Mesothelial cell of epicardium (in vitro differentiated cells): ENCODE measurements at regions not wholly inside any gene's neighbourhood (a gene's known extent, or its start where the extent isn't known, plus 50 kb on each side); places are given as distances from the start of the nearest gene placed in this dataset.

ENCODE experiments used
- DNase-seq, 2 experiments: peaks; one replicate each; pipeline ENCODE4 v3.0.0; 2021; ENCODE audit warnings: low spot score in 2 of 2; ENCODE audit not compliant: unreplicated experiment in 2 of 2
- H3K27ac Mint-ChIP-seq: 2 replicates; pipeline ENCODE4 v1.8.0; 2021; ENCODE audit warnings: mixed read lengths
- H3K27me3 Mint-ChIP-seq: 2 replicates; pipeline ENCODE4 v1.8.0; 2021; ENCODE audit warnings: low read depth, mixed read lengths
- H3K36me3 Mint-ChIP-seq: 2 replicates; pipeline ENCODE4 v1.8.0; 2021; ENCODE audit warnings: mixed read lengths
- H3K4me1 Mint-ChIP-seq: 2 replicates; pipeline ENCODE4 v1.8.0; 2021; ENCODE audit warnings: mixed read lengths
- H3K4me3 Mint-ChIP-seq: 2 replicates; pipeline ENCODE4 v1.8.0; 2021; ENCODE audit warnings: mild to moderate bottlenecking, moderate library complexity, mixed read lengths
- H3K9me3 Mint-ChIP-seq: 2 replicates; pipeline ENCODE4 v1.8.0; 2021; ENCODE audit warnings: mixed read lengths
- CTCF ChIP-seq: fragments of 200-600 bp; sonication (generic); IDR thresholded peaks from one replicate; pipeline ENCODE4 v1.5.0; 2021; ENCODE audit warnings: antibody characterized with exemption; ENCODE audit not compliant: unreplicated experiment

- peaks cover 4% of the 10 kb centered on the region for H3K4me1 Mint-ChIP-seq
- TF ChIP-seq CTCF: no peak
- H3K27me3 Mint-ChIP-seq: no peaks in the 10 kb centered on the region
- H3K4me3 Mint-ChIP-seq: no peak overlapping the region
- no peak overlapping the region for H3K27ac Mint-ChIP-seq
- H3K9me3 Mint-ChIP-seq: no peaks in the 10 kb centered on the region
- DNase-seq: no peak
- H3K36me3 Mint-ChIP-seq: no peaks in the 10 kb centered on the region
Observed at GRCh38 chr14:53744857-53745256, 211.8 kb downstream of the BMP4 start.

- H3K36me3 Mint-ChIP-seq: no peaks in the 10 kb centered on the region
- no peak for DNase-seq
- no peak for TF ChIP-seq CTCF
- peaks cover 4% of the 10 kb centered on the region for H3K4me1 Mint-ChIP-seq
- no peak overlapping the region for H3K4me3 Mint-ChIP-seq
- no peak overlapping the region for H3K27ac Mint-ChIP-seq
- H3K27me3 Mint-ChIP-seq: no peaks in the 10 kb centered on the region
- H3K9me3 Mint-ChIP-seq: no peaks in the 10 kb centered on the region
Observed at GRCh38 chr14:53743371-53743770, 213.3 kb downstream of the BMP4 start.

- Mint-ChIP-seq H3K9me3 (no peaks in the 10 kb centered on the region), H3K27me3 (no peaks in the 10 kb centered on the region), H3K4me3 (no peak overlapping the region), H3K36me3 (no peaks in the 10 kb centered on the region), H3K27ac (no peak overlapping the region), H3K4me1 (peaks cover 4% of the 10 kb centered on the region)
- TF ChIP-seq CTCF: no peak
- DNase-seq: no peak
Observed at GRCh38 chr14:53742233-53742620, 214.4 kb downstream of the BMP4 start.

GRCh38 chr14:53741479-53742232 lies 215.0 kb downstream of the BMP4 start:
- TF ChIP-seq CTCF: no peak
- no peak for DNase-seq
- H3K36me3 Mint-ChIP-seq: no peaks in the 10 kb centered on the region
- no peak overlapping the region for H3K4me3 Mint-ChIP-seq
- peaks cover 4% of the 10 kb centered on the region for H3K4me1 Mint-ChIP-seq
- no peak overlapping the region for H3K27ac Mint-ChIP-seq
- no peaks in the 10 kb centered on the region for H3K9me3 Mint-ChIP-seq
- H3K27me3 Mint-ChIP-seq: no peaks in the 10 kb centered on the region

GRCh38 chr14:53740570-53740969 lies 216.1 kb downstream of the BMP4 start:
- H3K27ac Mint-ChIP-seq: no peak overlapping the region
- no peak for DNase-seq
- H3K27me3 Mint-ChIP-seq: no peaks in the 10 kb centered on the region
- H3K36me3 Mint-ChIP-seq: no peaks in the 10 kb centered on the region
- peaks cover 4% of the 10 kb centered on the region for H3K4me1 Mint-ChIP-seq
- no peak for TF ChIP-seq CTCF
- no peak overlapping the region for H3K4me3 Mint-ChIP-seq
- H3K9me3 Mint-ChIP-seq: no peaks in the 10 kb centered on the region

GRCh38 chr14:53735916-53736315 lies 220.7 kb downstream of the BMP4 start:
- peaks cover 8% of the 10 kb centered on the region for H3K9me3 Mint-ChIP-seq
- H3K36me3 Mint-ChIP-seq: no peaks in the 10 kb centered on the region
- H3K27me3 Mint-ChIP-seq: no peaks in the 10 kb centered on the region
- H3K4me1 Mint-ChIP-seq: no peaks in the 10 kb centered on the region
- H3K27ac Mint-ChIP-seq: no peak overlapping the region
- H3K4me3 Mint-ChIP-seq: no peak overlapping the region
- TF ChIP-seq CTCF: no peak
- no peak for DNase-seq
